PC-3 (cell line): ENCODE measurements at regions not wholly inside any gene's neighbourhood (a gene's known extent, or its start where the extent isn't known, plus 50 kb on each side); places are given as distances from the start of the nearest gene placed in this dataset.

Experiments used
- ATAC-seq: fragments of 200-7000 bp; cut with Tn5 transposase; 2 replicates; pipeline ENCODE4 v1.9.1; 2020; ENCODE audit warnings: mild to moderate bottlenecking, moderate library complexity
- BruUV-seq: library from RNA; stranded (reverse); fragments of 400-500 nt; replicated peaks from 2 replicates; lab custom pipeline; 2021; lab: Mats Ljungman, UMichigan
- CTCF ChIA-PET: fragments of 300-600 bp; sonication (Branson Sonifier 250); formaldehyde crosslinking; loops from one replicate; lab custom pipeline; 2022; ENCODE audit warnings: antibody characterized with exemption; lab: Charles Lee
- POLR2A ChIA-PET: fragments of 300-600 bp; sonication (Branson Sonifier 250); formaldehyde crosslinking; loops from one replicate; lab custom pipeline; 2022; ENCODE audit warnings: antibody characterized with exemption; ENCODE audit not compliant: unreplicated experiment; lab: Charles Lee
- DNase-seq: peaks from one replicate; pipeline ENCODE4 v3.0.0-alpha.2; 2015
- H2AFZ ChIP-seq: fragments of 300-600 bp; sonication (generic); 2 replicates; pipeline ENCODE4 v1.6.0; 2016; ENCODE audit warnings: antibody characterized with exemption, low read length
- H3F3A ChIP-seq: fragments of 300-600 bp; sonication (generic); one replicate; pipeline ENCODE4 v1.6.0; 2017; ENCODE audit warnings: antibody characterized with exemption, low read length, control low read depth, mild to moderate bottlenecking; ENCODE audit not compliant: unreplicated experiment
- H3K27ac ChIP-seq: fragments of 300-600 bp; sonication (generic); 2 replicates; pipeline ENCODE4 v1.5.1; 2016; ENCODE audit warnings: mild to moderate bottlenecking, low read length
- H3K27me3 ChIP-seq: fragments of 300-600 bp; sonication (generic); 2 replicates; pipeline ENCODE4 v1.6.1; 2016; ENCODE audit warnings: low read length, mixed read lengths
- H3K36me3 ChIP-seq: fragments of 300-600 bp; sonication (generic); 2 replicates; pipeline ENCODE4 v1.6.1; 2016; ENCODE audit warnings: low read depth, mixed run types, low read length, mixed read lengths
- H3K4me1 ChIP-seq: fragments of 300-600 bp; sonication (generic); 2 replicates; pipeline ENCODE4 v1.5.1; 2016; ENCODE audit warnings: low read length; ENCODE audit not compliant: insufficient read depth
- H3K4me2 ChIP-seq: fragments of 300-600 bp; sonication (generic); 2 replicates; pipeline ENCODE4 v1.6.0; 2016; ENCODE audit warnings: low read length
- H3K4me3 ChIP-seq: fragments of 300-600 bp; sonication (generic); 2 replicates; pipeline ENCODE4 v1.5.1; 2016; ENCODE audit warnings: mild to moderate bottlenecking, low read length, mixed read lengths
- H3K79me2 ChIP-seq: fragments of 300-600 bp; sonication (generic); 2 replicates; pipeline ENCODE4 v1.6.1; 2017; ENCODE audit warnings: low read length, mixed read lengths
- H3K9ac ChIP-seq: fragments of 300-600 bp; sonication (generic); 2 replicates; pipeline ENCODE4 v1.6.0; 2016; ENCODE audit warnings: mild to moderate bottlenecking, low read length
- H3K9me2 ChIP-seq: fragments of 300-600 bp; sonication (generic); replicated peaks from 2 replicates; pipeline ENCODE4 v1.6.1; 2016; ENCODE audit warnings: mixed run types, low read length, mixed read lengths
- H3K9me3 ChIP-seq: fragments of 300-600 bp; sonication (generic); 2 replicates; pipeline ENCODE4 v1.6.1; 2016; ENCODE audit warnings: low read length, mixed read lengths
- H4K20me1 ChIP-seq: fragments of 300-600 bp; sonication (generic); 2 replicates; pipeline ENCODE4 v1.6.1; 2016; ENCODE audit warnings: low read length, mixed read lengths
- EZH2 ChIP-seq: fragments of 300-600 bp; sonication (generic); IDR thresholded peaks from one replicate; pipeline ENCODE4 v1.6.1; 2017; ENCODE audit warnings: antibody characterized with exemption, mild to moderate bottlenecking, low read length; ENCODE audit not compliant: unreplicated experiment
- EZH2phosphoT487 ChIP-seq: fragments of 300-600 bp; sonication (generic); IDR thresholded peaks from 2 replicates; pipeline ENCODE4 v1.6.1; 2018; ENCODE audit warnings: mild to moderate bottlenecking, antibody characterized with exemption, low read length, borderline replicate concordance
- intact Hi-C: fragments of 100-400 bp; cut with micrococcal nuclease; formaldehyde crosslinking; loops from 2 replicates; pipeline ENCODE4 v1.9.0; 2023
- TF ChIP-seq, protein P1 (sequence below): fragments of 300-600 bp; sonication (generic); conservative IDR thresholded peaks from 2 replicates; pipeline ENCODE4 v1.5.1; 2017; ENCODE audit warnings: antibody characterized with exemption, low read depth, mild to moderate bottlenecking, low read length

DNA sequence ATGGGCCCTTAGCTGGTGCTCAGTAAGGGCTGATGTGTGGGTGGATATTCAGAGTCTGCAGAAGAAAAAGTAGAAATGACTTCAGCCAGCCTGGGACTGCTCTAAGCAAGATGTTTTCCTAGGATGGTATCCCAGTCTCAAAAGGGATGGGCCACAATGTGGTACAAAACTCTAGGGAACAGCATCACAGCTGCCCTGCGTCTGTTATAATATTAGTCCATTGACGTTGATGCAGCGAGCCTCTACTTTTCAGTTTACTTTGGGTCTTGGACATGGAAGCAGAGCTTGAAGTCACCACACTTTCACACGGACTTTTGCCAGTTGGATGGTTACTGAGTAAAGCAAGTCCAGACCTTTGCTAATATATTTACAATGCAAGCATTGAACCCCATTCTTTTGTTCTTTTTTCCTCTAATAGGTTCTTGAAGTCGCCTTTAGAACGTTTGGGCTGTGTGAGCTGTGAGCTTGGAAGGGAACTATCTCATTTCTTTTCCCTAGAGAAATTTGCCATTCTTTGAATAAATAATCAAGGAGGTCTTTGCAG is 105.7 kb downstream of the RDH14 start:
- Histone ChIP-seq H3K4me3 (no peak overlapping the region), H3K4me2 (no peak overlapping the region), H3K36me3 (no peaks in the 10 kb centered on the region), H3F3A (no peaks in the 10 kb centered on the region), H3K9me2 (no peaks in the 10 kb centered on the region), H2AFZ (no peak overlapping the region), H3K79me2 (no peaks in the 10 kb centered on the region), H4K20me1 (no peaks in the 10 kb centered on the region), H3K4me1 (peaks cover 24% of the 10 kb centered on the region), H3K9ac (no peak overlapping the region), H3K27ac (no peak overlapping the region), H3K27me3 (no peaks in the 10 kb centered on the region), H3K9me3 (no peaks in the 10 kb centered on the region)
- no peak for TF ChIP-seq EZH2phosphoT487
- intact Hi-C loops, result no loop called here
- no peak for DNase-seq
- no TSS peak for BruUV-seq
- no peak for ATAC-seq
- POLR2A ChIA-PET, result interaction anchor here (0.7 kb wide), 1 partner anchor 754 kb away, joined by 5 read pairs; no protein-coding TSS in a partner anchor
- CTCF ChIA-PET, result no interaction called here

DNA sequence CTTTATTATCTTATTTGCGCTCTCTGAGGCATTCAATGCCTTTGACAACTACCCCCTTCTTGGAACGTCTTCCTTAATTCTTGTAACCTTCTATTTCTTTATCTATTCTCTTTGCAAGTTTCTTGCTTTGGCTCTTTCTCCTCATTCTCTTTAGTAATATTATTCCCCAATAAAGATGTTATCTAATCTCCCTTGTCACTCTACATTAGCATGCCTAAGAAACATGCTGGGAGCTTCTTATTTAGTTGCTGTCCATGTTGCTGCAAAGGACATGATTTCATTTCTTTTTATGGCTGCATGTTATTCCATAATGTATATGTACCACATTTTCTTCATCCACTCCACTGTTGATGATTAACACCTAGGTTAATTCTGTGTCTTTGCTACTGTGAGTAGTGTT is 113.7 kb downstream of the RDH14 start:
- Histone ChIP-seq H3K9me2 (no peaks in the 10 kb centered on the region), H3K79me2 (no peaks in the 10 kb centered on the region), H3K36me3 (no peaks in the 10 kb centered on the region), H3K27ac (no peak overlapping the region), H4K20me1 (no peaks in the 10 kb centered on the region), H3K9ac (no peak overlapping the region), H3F3A (no peaks in the 10 kb centered on the region), H3K9me3 (no peaks in the 10 kb centered on the region), H3K4me2 (no peak overlapping the region), H3K4me1 (peaks cover 1% of the 10 kb centered on the region; the same call in 1 of the 2 replicates), H3K4me3 (no peak overlapping the region), H3K27me3 (no peaks in the 10 kb centered on the region), H2AFZ (no peak overlapping the region)
- intact Hi-C loops, result no loop called here
- BruUV-seq, result no TSS peak
- ATAC-seq (no peak), DNase-seq (no peak)
- POLR2A ChIA-PET, result no interaction called here
- CTCF ChIA-PET, result no interaction called here
- TF ChIP-seq, protein P1, sequence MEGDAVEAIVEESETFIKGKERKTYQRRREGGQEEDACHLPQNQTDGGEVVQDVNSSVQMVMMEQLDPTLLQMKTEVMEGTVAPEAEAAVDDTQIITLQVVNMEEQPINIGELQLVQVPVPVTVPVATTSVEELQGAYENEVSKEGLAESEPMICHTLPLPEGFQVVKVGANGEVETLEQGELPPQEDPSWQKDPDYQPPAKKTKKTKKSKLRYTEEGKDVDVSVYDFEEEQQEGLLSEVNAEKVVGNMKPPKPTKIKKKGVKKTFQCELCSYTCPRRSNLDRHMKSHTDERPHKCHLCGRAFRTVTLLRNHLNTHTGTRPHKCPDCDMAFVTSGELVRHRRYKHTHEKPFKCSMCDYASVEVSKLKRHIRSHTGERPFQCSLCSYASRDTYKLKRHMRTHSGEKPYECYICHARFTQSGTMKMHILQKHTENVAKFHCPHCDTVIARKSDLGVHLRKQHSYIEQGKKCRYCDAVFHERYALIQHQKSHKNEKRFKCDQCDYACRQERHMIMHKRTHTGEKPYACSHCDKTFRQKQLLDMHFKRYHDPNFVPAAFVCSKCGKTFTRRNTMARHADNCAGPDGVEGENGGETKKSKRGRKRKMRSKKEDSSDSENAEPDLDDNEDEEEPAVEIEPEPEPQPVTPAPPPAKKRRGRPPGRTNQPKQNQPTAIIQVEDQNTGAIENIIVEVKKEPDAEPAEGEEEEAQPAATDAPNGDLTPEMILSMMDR, result no peak
- TF ChIP-seq EZH2, result no peak
- TF ChIP-seq EZH2phosphoT487, result no peak

DNA sequence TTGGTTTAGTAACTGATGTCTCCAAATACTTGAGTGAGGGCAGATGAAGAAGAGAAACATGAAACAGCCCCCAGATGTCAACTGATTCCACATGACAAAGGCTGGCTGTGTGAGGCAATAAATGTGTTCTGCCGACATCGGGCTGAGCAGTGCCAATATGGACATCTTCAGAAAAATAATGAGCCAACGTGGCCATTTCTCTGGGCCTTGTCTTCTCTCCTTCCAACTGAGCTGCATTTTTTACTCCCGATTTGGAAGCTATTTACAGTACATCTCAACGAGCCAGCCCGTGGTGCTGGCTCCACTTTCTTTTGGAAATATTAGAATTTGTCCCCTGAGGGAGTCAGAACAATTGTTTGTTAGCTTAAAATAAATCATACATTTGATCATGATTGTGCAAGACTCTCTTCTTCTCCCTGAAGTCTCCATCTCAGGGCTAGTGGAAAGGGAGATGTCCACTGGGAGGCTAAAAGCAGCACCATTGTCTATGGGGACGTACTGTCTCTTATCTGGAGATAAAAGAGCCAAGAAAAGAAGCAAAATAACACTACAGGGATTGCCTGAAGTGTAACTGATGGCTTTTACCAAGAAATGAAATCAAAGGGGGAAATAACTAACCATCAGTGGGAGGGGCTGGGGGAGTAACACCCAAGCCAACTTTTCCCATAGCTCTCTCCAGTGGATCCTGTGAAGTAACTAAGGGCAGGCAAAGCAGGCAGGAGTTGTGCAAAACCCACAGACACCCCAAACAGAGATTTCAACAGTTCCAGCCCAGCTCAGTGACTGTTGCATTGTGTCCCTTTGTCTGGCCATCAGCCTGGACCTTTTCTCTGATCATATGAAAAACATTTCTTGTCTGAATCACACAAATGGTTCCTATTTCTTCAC is 114.8 kb downstream of the RDH14 start:
- no peak for ATAC-seq

More for the DNA sequence above, 114.8 kb downstream of the RDH14 start:
- Histone ChIP-seq H3K9me2 (no peaks in the 10 kb centered on the region), H2AFZ (no peak overlapping the region), H3K4me3 (no peak overlapping the region), H3K9ac (no peak overlapping the region), H3F3A (no peaks in the 10 kb centered on the region), H3K36me3 (no peaks in the 10 kb centered on the region), H3K4me2 (no peak overlapping the region), H3K79me2 (no peaks in the 10 kb centered on the region), H4K20me1 (no peaks in the 10 kb centered on the region), H3K27ac (no peak overlapping the region), H3K4me1 (no peaks in the 10 kb centered on the region), H3K9me3 (no peaks in the 10 kb centered on the region), H3K27me3 (no peaks in the 10 kb centered on the region)
- no peak for TF ChIP-seq EZH2
- TF ChIP-seq, protein P1, result no peak
- no peak for TF ChIP-seq EZH2phosphoT487
- no TSS peak for BruUV-seq
- intact Hi-C loops, result no loop called here
- POLR2A ChIA-PET, result no interaction called here
- no peak for DNase-seq
- CTCF ChIA-PET, result no interaction called here
